ENCODE measurements at regions not wholly inside any gene's neighbourhood (a gene's known extent, or its start where the extent isn't known, plus 50 kb on each side); places are given as distances from the start of the nearest gene placed in this dataset.

- Histone ChIP-seq H3K4me1 (no peaks in the 10 kb centered on the region), H3K9me3 (no peaks in the 10 kb centered on the region), H3K36me3 (no peaks in the 10 kb centered on the region), H3K4me3 (no peak overlapping the region), H3K27me3 (no peaks in the 10 kb centered on the region), H3K27ac (peak overlapping the region in 3 of 4 donors; percentile 38 to 46 (median 40))
- 71 to 95% methylated on average over 3 to 5 of the region's 5 CpGs for WGBS, 2 donors (ENCODE audit: low coverage in 1 of 2)
- TF ChIP-seq POLR2A (IDR thresholded peaks at IDR 0.05) (no peak), CTCF (IDR thresholded peaks at IDR 0.05) (no peak), POLR2AphosphoS5 (IDR thresholded peaks at IDR 0.05) (no peak), EP300 (IDR thresholded peaks at IDR 0.05; ENCODE audit: low read depth) (no peak)
- in situ Hi-C loops (cut with MboI; ENCODE audit: low pct_ligation_motif_present in 1 of 4, low pct_unique_long_range_greater_than_20kb in 1 of 4, low sequenced_read_pairs in 3 of 4), result loop anchor here in 1 of 4 donors (25.0 kb wide), 1 partner anchor 189 kb away; no protein-coding TSS in a partner anchor
- no peak for DNase-seq
- intact Hi-C loops (cut with DNase I; ENCODE audit: low total_unique reads), result no loop called here
Measured at GRCh38 chr13:30848332-30849027, 57.6 kb upstream of the MEDAG start.

GRCh38 chr13:30849611-30850010 is 56.5 kb upstream of the MEDAG start:
- no peaks in the 10 kb centered on the region for H3K27me3 ChIP-seq
- no peaks in the 10 kb centered on the region for H3K9me3 ChIP-seq
- no peaks in the 10 kb centered on the region for H3K36me3 ChIP-seq
- no peak for TF ChIP-seq POLR2AphosphoS5 (IDR thresholded peaks at IDR 0.05)
- TF ChIP-seq POLR2A (IDR thresholded peaks at IDR 0.05), result no peak
- TF ChIP-seq CTCF (IDR thresholded peaks at IDR 0.05), result no peak
- no peak for TF ChIP-seq EP300 (IDR thresholded peaks at IDR 0.05; ENCODE audit: low read depth)
- H3K27ac ChIP-seq, result no peak overlapping the region
- DNase-seq, result no peak
- no peaks in the 10 kb centered on the region for H3K4me1 ChIP-seq
- intact Hi-C loops (cut with DNase I; ENCODE audit: low total_unique reads), result no loop called here
- 85 to 86% methylated on average over 4 of the region's 4 CpGs for WGBS, 2 donors (ENCODE audit: low coverage in 1 of 2)
- in situ Hi-C loops (cut with MboI; ENCODE audit: low pct_ligation_motif_present in 1 of 4, low pct_unique_long_range_greater_than_20kb in 1 of 4, low sequenced_read_pairs in 3 of 4), result loop anchor here in 1 of 4 donors (25.0 kb wide), 1 partner anchor 188 kb away; no protein-coding TSS in a partner anchor
- no peak overlapping the region for H3K4me3 ChIP-seq

- no peak for TF ChIP-seq EP300 (IDR thresholded peaks at IDR 0.05; ENCODE audit: low read depth)
- TF ChIP-seq POLR2A (IDR thresholded peaks at IDR 0.05), result no peak
- no peak for TF ChIP-seq CTCF (IDR thresholded peaks at IDR 0.05)
- TF ChIP-seq POLR2AphosphoS5 (IDR thresholded peaks at IDR 0.05), result no peak
- intact Hi-C loops (cut with DNase I; ENCODE audit: low total_unique reads) (no loop called here), in situ Hi-C loops (cut with MboI; ENCODE audit: low pct_ligation_motif_present in 1 of 4, low pct_unique_long_range_greater_than_20kb in 1 of 4, low sequenced_read_pairs in 3 of 4) (no loop called here)
- Histone ChIP-seq H3K4me3 (no peak overlapping the region), H3K27me3 (no peaks in the 10 kb centered on the region), H3K36me3 (no peaks in the 10 kb centered on the region), H3K27ac (no peak overlapping the region), H3K9me3 (no peaks in the 10 kb centered on the region), H3K4me1 (no peaks in the 10 kb centered on the region)
- WGBS, 2 donors (ENCODE audit: low coverage in 1 of 2), result 90 to 94% methylated on average over 2 of the region's 2 CpGs
- DNase-seq, result no peak
Measured at GRCh38 chr13:30850204-30850866, 55.7 kb upstream of the MEDAG start.

GRCh38 chr13:30850867-30851211 is 55.2 kb upstream of the MEDAG start:
- Histone ChIP-seq H3K36me3 (no peaks in the 10 kb centered on the region), H3K4me1 (no peaks in the 10 kb centered on the region), H3K4me3 (no peak overlapping the region), H3K27ac (no peak overlapping the region), H3K27me3 (no peaks in the 10 kb centered on the region), H3K9me3 (no peaks in the 10 kb centered on the region)
- DNase-seq, result no peak
- intact Hi-C loops (cut with DNase I; ENCODE audit: low total_unique reads), result no loop called here
- in situ Hi-C loops (cut with MboI; ENCODE audit: low pct_ligation_motif_present in 1 of 4, low pct_unique_long_range_greater_than_20kb in 1 of 4, low sequenced_read_pairs in 3 of 4), result no loop called here
- TF ChIP-seq EP300 (IDR thresholded peaks at IDR 0.05; ENCODE audit: low read depth) (no peak), POLR2AphosphoS5 (IDR thresholded peaks at IDR 0.05) (no peak), CTCF (IDR thresholded peaks at IDR 0.05) (no peak), POLR2A (IDR thresholded peaks at IDR 0.05) (no peak)

All from transverse colon (tissue), 4 donors.